OCI-LY1 (cell line): ENCODE measurements at regions not wholly inside any gene's neighbourhood (a gene's known extent, or its start where the extent isn't known, plus 50 kb on each side); places are given as distances from the start of the nearest gene placed in this dataset.

Experiments used
- EZH2 ChIP-seq: fragments of 200-600 bp; sonication (generic), shearing (Covaris generic); IDR thresholded peaks from 2 replicates; pipeline ENCODE4 v1.8.0; 2017; ENCODE audit warnings: borderline replicate concordance, mixed run types, mild to moderate bottlenecking, antibody characterized with exemption, low read length, moderate library complexity, mixed read lengths
- TF ChIP-seq, protein P1 (sequence below): fragments of 200-600 bp; sonication (generic), shearing (Covaris generic); IDR thresholded peaks from 2 replicates; pipeline ENCODE4 v1.5.1; 2017; ENCODE audit warnings: mild to moderate bottlenecking, antibody characterized with exemption, low read length, moderate library complexity, mixed read lengths

DNA sequence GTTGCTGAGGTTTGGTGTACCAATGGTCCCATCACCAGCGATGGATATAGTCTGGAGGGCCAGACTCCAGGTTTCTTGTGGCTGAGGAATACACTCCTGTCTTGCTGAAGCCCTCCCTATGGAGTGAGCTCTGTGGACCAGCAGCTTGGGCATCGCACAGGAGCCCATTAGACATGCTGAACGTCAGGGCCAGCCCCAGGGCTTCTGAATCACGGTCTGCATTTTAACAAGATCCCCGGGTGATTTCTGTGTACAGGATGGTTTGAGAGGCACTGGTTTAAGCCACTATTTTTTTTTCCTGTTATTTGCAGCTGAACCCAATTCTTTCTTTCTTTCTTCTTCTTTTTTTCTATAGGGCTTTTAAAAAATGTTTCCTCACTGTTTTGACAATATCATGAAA is 69.5 kb upstream of the XCR1 start:
- TF ChIP-seq, protein P1, sequence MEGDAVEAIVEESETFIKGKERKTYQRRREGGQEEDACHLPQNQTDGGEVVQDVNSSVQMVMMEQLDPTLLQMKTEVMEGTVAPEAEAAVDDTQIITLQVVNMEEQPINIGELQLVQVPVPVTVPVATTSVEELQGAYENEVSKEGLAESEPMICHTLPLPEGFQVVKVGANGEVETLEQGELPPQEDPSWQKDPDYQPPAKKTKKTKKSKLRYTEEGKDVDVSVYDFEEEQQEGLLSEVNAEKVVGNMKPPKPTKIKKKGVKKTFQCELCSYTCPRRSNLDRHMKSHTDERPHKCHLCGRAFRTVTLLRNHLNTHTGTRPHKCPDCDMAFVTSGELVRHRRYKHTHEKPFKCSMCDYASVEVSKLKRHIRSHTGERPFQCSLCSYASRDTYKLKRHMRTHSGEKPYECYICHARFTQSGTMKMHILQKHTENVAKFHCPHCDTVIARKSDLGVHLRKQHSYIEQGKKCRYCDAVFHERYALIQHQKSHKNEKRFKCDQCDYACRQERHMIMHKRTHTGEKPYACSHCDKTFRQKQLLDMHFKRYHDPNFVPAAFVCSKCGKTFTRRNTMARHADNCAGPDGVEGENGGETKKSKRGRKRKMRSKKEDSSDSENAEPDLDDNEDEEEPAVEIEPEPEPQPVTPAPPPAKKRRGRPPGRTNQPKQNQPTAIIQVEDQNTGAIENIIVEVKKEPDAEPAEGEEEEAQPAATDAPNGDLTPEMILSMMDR = no peak
- TF ChIP-seq EZH2 = no peak
